SK-N-SH (cell line): ENCODE measurements at regions not wholly inside any gene's neighbourhood (a gene's known extent, or its start where the extent isn't known, plus 50 kb on each side); places are given as distances from the start of the nearest gene placed in this dataset.

Source experiments
- EZH2phosphoT487 ChIP-seq: fragments of 200-600 bp; sonication (generic); IDR thresholded peaks from 2 replicates; pipeline ENCODE4 v1.6.1; 2017; ENCODE audit warnings: low read depth, mixed run types, mild to moderate bottlenecking, antibody characterized with exemption, moderate library complexity, borderline replicate concordance
- MAX ChIP-seq: IDR thresholded peaks from 2 replicates; pipeline ENCODE4 v1.4.0; 2012; ENCODE audit warnings: low read depth
- MXI1 ChIP-seq: IDR thresholded peaks from 2 replicates; pipeline ENCODE4 v1.6.1; 2012; ENCODE audit warnings: mild to moderate bottlenecking, low read depth, low read length, improper control_type of control experiment
- POLR2AphosphoS5 ChIP-seq: IDR thresholded peaks from 2 replicates; pipeline ENCODE4 v1.6.1; 2012; ENCODE audit warnings: low read depth, low read length
- RCOR1 ChIP-seq: fragments of 150-350 bp; IDR thresholded peaks from 2 replicates; pipeline ENCODE4 v1.6.1; 2017; ENCODE audit warnings: antibody characterized with exemption, low read length
- SIN3A ChIP-seq: IDR thresholded peaks from 2 replicates; pipeline ENCODE4 v1.6.1; 2012; ENCODE audit warnings: low read depth, mild to moderate bottlenecking, low read length, moderate library complexity, borderline replicate concordance
- TAF1 ChIP-seq: IDR thresholded peaks from 2 replicates; pipeline ENCODE4 v1.6.1; 2012; ENCODE audit warnings: low read depth, mild to moderate bottlenecking, low read length, moderate library complexity, borderline replicate concordance
- TEAD4 ChIP-seq: IDR thresholded peaks from 2 replicates; pipeline ENCODE4 v1.4.0; 2012; ENCODE audit warnings: mild to moderate bottlenecking, borderline replicate concordance; ENCODE audit not compliant: insufficient read depth
- YY1 ChIP-seq: IDR thresholded peaks from 2 replicates; pipeline ENCODE4 v1.4.0; 2012; ENCODE audit warnings: low read depth, mild to moderate bottlenecking
- TF ChIP-seq, protein P1 (sequence below): fragments of 200-600 bp; sonication (generic); IDR thresholded peaks from 2 replicates; pipeline ENCODE4 v1.6.1; 2017; ENCODE audit warnings: antibody characterized with exemption, mild to moderate bottlenecking, moderate library complexity

DNA sequence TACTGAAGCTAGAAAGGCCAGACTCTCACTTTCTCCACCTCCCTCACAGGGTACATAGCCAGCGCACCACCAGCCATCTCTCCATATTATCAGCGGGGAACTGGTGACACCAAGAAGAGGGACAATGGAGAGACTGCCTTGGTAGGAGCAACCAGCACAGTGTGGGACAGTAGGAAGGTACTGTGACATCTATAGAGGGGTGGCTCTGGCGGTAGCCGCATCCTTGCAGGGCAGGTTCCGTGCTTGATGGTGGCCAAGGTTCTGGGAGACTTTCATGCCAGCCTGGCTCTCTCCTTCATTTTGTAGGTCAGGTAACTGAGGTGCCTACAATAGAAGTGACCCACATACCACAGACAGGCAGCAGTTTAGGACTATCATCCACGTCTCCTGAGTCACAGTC, 65.5 kb upstream of the SMIM23 start:
- no peak for TF ChIP-seq TEAD4
- no peak for TF ChIP-seq TAF1
- no peak for TF ChIP-seq RCOR1
- no peak for TF ChIP-seq SIN3A
- TF ChIP-seq, protein P1, sequence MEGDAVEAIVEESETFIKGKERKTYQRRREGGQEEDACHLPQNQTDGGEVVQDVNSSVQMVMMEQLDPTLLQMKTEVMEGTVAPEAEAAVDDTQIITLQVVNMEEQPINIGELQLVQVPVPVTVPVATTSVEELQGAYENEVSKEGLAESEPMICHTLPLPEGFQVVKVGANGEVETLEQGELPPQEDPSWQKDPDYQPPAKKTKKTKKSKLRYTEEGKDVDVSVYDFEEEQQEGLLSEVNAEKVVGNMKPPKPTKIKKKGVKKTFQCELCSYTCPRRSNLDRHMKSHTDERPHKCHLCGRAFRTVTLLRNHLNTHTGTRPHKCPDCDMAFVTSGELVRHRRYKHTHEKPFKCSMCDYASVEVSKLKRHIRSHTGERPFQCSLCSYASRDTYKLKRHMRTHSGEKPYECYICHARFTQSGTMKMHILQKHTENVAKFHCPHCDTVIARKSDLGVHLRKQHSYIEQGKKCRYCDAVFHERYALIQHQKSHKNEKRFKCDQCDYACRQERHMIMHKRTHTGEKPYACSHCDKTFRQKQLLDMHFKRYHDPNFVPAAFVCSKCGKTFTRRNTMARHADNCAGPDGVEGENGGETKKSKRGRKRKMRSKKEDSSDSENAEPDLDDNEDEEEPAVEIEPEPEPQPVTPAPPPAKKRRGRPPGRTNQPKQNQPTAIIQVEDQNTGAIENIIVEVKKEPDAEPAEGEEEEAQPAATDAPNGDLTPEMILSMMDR: no peak
- TF ChIP-seq EZH2phosphoT487: no peak
- no peak for TF ChIP-seq POLR2AphosphoS5
- no peak for TF ChIP-seq YY1
- TF ChIP-seq MXI1: no peak
- TF ChIP-seq MAX: no peak
